ENCODE measurements at regions not wholly inside any gene's neighbourhood (a gene's known extent, or its start where the extent isn't known, plus 50 kb on each side); places are given as distances from the start of the nearest gene placed in this dataset.

GRCh38 chr19:56953470-56953869 lies 112.9 kb upstream of the PEG3 start:
- H2AFZ ChIP-seq (ENCODE audit: low read length) = no peak overlapping the region
- no peaks in the 10 kb centered on the region for H3K9me2 ChIP-seq (replicated peaks; ENCODE audit: insufficient read depth, low read length)
- no peak overlapping the region for H3K9ac ChIP-seq (ENCODE audit: low read length)
- no peaks in the 10 kb centered on the region for H3K27me3 ChIP-seq (ENCODE audit: low read length)
- no peak overlapping the region for H3K27ac ChIP-seq (ENCODE audit: low read length)
- H3K4me3 ChIP-seq (ENCODE audit: low read length) = no peak overlapping the region
- H3K4me1 ChIP-seq (ENCODE audit: low read length) = no peaks in the 10 kb centered on the region
- H3K36me3 ChIP-seq (ENCODE audit: insufficient read depth, low read length) = no peaks in the 10 kb centered on the region
- no peaks in the 10 kb centered on the region for H3K9me3 ChIP-seq (ENCODE audit: low read length)
- H3K4me2 ChIP-seq (ENCODE audit: low read depth, low read length, poor library complexity, severe bottlenecking) = no peak overlapping the region
- no peak for DNase-seq
- H3K79me2 ChIP-seq (ENCODE audit: low read length) = no peaks in the 10 kb centered on the region
- no peaks in the 10 kb centered on the region for H4K20me1 ChIP-seq (ENCODE audit: insufficient read depth, low read depth, low read length)

- H3K4me3 ChIP-seq (ENCODE audit: low read length) = no peak overlapping the region
- no peaks in the 10 kb centered on the region for H3K79me2 ChIP-seq (ENCODE audit: low read length)
- no peaks in the 10 kb centered on the region for H3K9me2 ChIP-seq (replicated peaks; ENCODE audit: insufficient read depth, low read length)
- no peaks in the 10 kb centered on the region for H4K20me1 ChIP-seq (ENCODE audit: insufficient read depth, low read depth, low read length)
- DNase-seq = no peak
- H3K27me3 ChIP-seq (ENCODE audit: low read length) = no peaks in the 10 kb centered on the region
- no peaks in the 10 kb centered on the region for H3K9me3 ChIP-seq (ENCODE audit: low read length)
- H3K36me3 ChIP-seq (ENCODE audit: insufficient read depth, low read length) = no peaks in the 10 kb centered on the region
- no peak overlapping the region for H3K9ac ChIP-seq (ENCODE audit: low read length)
- H3K4me2 ChIP-seq (ENCODE audit: low read depth, low read length, poor library complexity, severe bottlenecking) = no peak overlapping the region
- H3K4me1 ChIP-seq (ENCODE audit: low read length) = no peaks in the 10 kb centered on the region
- no peak overlapping the region for H3K27ac ChIP-seq (ENCODE audit: low read length)
- H2AFZ ChIP-seq (ENCODE audit: low read length) = no peak overlapping the region
Observed at GRCh38 chr19:56955637-56956216, 115.2 kb upstream of the PEG3 start.

GRCh38 chr19:56956503-56957226 lies 116.1 kb upstream of the PEG3 start:
- Histone ChIP-seq H4K20me1 (ENCODE audit: insufficient read depth, low read depth, low read length) (no peaks in the 10 kb centered on the region), H3K9me3 (ENCODE audit: low read length) (no peaks in the 10 kb centered on the region), H3K27me3 (ENCODE audit: low read length) (no peaks in the 10 kb centered on the region), H3K4me3 (ENCODE audit: low read length) (no peak overlapping the region), H3K27ac (ENCODE audit: low read length) (no peak overlapping the region), H3K4me1 (ENCODE audit: low read length) (no peaks in the 10 kb centered on the region), H3K4me2 (ENCODE audit: low read depth, low read length, poor library complexity, severe bottlenecking) (no peak overlapping the region), H3K9ac (ENCODE audit: low read length) (no peak overlapping the region), H3K36me3 (ENCODE audit: insufficient read depth, low read length) (no peaks in the 10 kb centered on the region), H3K9me2 (replicated peaks; ENCODE audit: insufficient read depth, low read length) (no peaks in the 10 kb centered on the region), H2AFZ (ENCODE audit: low read length) (no peak overlapping the region), H3K79me2 (ENCODE audit: low read length) (no peaks in the 10 kb centered on the region)
- no peak for DNase-seq

DNA sequence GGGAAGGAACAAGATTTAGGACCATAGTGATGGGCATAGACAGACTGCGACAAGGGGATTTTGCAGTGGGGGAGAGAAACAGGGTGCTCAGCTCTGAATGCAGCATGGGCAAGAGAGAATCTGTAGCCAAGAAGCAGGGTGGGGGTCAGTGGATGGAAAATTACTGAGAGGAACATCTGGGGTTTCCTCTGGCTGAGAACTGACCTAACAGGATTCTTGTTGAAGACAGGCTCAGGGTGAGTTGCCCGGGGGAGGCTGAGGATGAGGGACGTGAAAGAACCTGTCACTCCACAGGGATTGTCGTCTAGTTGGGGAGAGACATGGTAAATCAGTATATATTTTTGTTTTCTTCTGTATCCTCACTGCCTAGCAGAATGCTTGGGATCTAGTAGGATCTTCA lies 118.7 kb upstream of the PEG3 start:
- Histone ChIP-seq H3K9ac (ENCODE audit: low read length) (no peak overlapping the region), H3K9me3 (ENCODE audit: low read length) (no peaks in the 10 kb centered on the region), H3K9me2 (replicated peaks; ENCODE audit: insufficient read depth, low read length) (no peaks in the 10 kb centered on the region), H2AFZ (ENCODE audit: low read length) (no peak overlapping the region), H4K20me1 (ENCODE audit: insufficient read depth, low read depth, low read length) (no peaks in the 10 kb centered on the region), H3K79me2 (ENCODE audit: low read length) (no peaks in the 10 kb centered on the region), H3K4me1 (ENCODE audit: low read length) (no peaks in the 10 kb centered on the region), H3K4me2 (ENCODE audit: low read depth, low read length, poor library complexity, severe bottlenecking) (no peak overlapping the region), H3K27ac (ENCODE audit: low read length) (no peak overlapping the region), H3K27me3 (ENCODE audit: low read length) (no peaks in the 10 kb centered on the region), H3K4me3 (ENCODE audit: low read length) (no peak overlapping the region), H3K36me3 (ENCODE audit: insufficient read depth, low read length) (no peaks in the 10 kb centered on the region)
- DNase-seq = no peak

DNA sequence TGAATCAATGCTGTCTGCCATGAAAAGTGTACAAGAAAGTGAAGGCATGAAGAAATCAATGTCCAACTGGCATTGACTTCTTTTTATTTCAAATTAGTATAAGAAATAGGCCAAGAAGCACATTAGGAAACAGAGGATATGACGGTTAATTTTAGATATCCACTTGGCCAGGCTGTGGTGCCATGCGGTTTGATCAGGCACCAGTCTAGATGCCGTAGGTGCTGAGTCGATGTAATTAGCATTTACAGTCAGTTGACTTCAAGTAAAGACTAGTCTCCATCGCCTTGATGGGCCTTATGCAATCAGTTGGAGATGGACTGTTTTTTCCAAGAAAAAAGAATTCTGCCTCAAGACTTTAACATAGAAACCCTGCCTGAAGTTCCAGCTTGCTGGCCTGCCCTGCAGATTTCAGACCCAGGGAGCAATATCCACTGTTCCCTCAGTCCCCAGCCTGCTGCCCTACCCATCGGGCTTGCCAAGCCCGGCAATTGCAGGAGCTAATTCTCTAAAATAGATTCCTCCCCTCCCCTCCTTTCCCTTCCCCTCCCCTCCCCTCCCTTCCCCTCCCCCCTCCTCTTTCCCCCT lies 120.5 kb upstream of the PEG3 start:
- Histone ChIP-seq H3K4me1 (ENCODE audit: low read length) (no peaks in the 10 kb centered on the region), H3K9me2 (replicated peaks; ENCODE audit: insufficient read depth, low read length) (no peaks in the 10 kb centered on the region), H3K36me3 (ENCODE audit: insufficient read depth, low read length) (no peaks in the 10 kb centered on the region), H3K4me2 (ENCODE audit: low read depth, low read length, poor library complexity, severe bottlenecking) (no peak overlapping the region), H3K9ac (ENCODE audit: low read length) (no peak overlapping the region), H3K27me3 (ENCODE audit: low read length) (no peaks in the 10 kb centered on the region), H3K9me3 (ENCODE audit: low read length) (no peaks in the 10 kb centered on the region), H4K20me1 (ENCODE audit: insufficient read depth, low read depth, low read length) (no peaks in the 10 kb centered on the region), H3K27ac (ENCODE audit: low read length) (no peak overlapping the region), H3K79me2 (ENCODE audit: low read length) (no peaks in the 10 kb centered on the region), H2AFZ (ENCODE audit: low read length) (no peak overlapping the region), H3K4me3 (ENCODE audit: low read length) (no peak overlapping the region)
- no peak for DNase-seq

- no peak for DNase-seq
- Histone ChIP-seq H3K4me3 (ENCODE audit: low read length) (no peak overlapping the region), H3K36me3 (ENCODE audit: insufficient read depth, low read length) (no peaks in the 10 kb centered on the region), H3K9me3 (ENCODE audit: low read length) (no peaks in the 10 kb centered on the region), H3K79me2 (ENCODE audit: low read length) (no peaks in the 10 kb centered on the region), H3K27ac (ENCODE audit: low read length) (no peak overlapping the region), H3K4me2 (ENCODE audit: low read depth, low read length, poor library complexity, severe bottlenecking) (no peak overlapping the region), H3K9ac (ENCODE audit: low read length) (no peak overlapping the region), H3K9me2 (replicated peaks; ENCODE audit: insufficient read depth, low read length) (no peaks in the 10 kb centered on the region), H2AFZ (ENCODE audit: low read length) (no peak overlapping the region), H4K20me1 (ENCODE audit: insufficient read depth, low read depth, low read length) (no peaks in the 10 kb centered on the region), H3K27me3 (ENCODE audit: low read length) (no peaks in the 10 kb centered on the region), H3K4me1 (ENCODE audit: low read length) (no peaks in the 10 kb centered on the region)
Observed at GRCh38 chr19:56964410-56964920, 123.9 kb upstream of the PEG3 start.

GRCh38 chr19:56966225-56966696 lies 125.7 kb upstream of the PEG3 start:
- Histone ChIP-seq H3K27me3 (ENCODE audit: low read length) (no peaks in the 10 kb centered on the region), H2AFZ (ENCODE audit: low read length) (no peak overlapping the region), H3K4me1 (ENCODE audit: low read length) (no peaks in the 10 kb centered on the region), H3K4me3 (ENCODE audit: low read length) (no peak overlapping the region), H3K4me2 (ENCODE audit: low read depth, low read length, poor library complexity, severe bottlenecking) (no peak overlapping the region), H3K79me2 (ENCODE audit: low read length) (no peaks in the 10 kb centered on the region), H3K36me3 (ENCODE audit: insufficient read depth, low read length) (no peaks in the 10 kb centered on the region), H3K27ac (ENCODE audit: low read length) (no peak overlapping the region), H3K9ac (ENCODE audit: low read length) (no peak overlapping the region), H3K9me2 (replicated peaks; ENCODE audit: insufficient read depth, low read length) (no peaks in the 10 kb centered on the region), H4K20me1 (ENCODE audit: insufficient read depth, low read depth, low read length) (no peaks in the 10 kb centered on the region), H3K9me3 (ENCODE audit: low read length) (no peaks in the 10 kb centered on the region)
- DNase-seq = no peak

DNA sequence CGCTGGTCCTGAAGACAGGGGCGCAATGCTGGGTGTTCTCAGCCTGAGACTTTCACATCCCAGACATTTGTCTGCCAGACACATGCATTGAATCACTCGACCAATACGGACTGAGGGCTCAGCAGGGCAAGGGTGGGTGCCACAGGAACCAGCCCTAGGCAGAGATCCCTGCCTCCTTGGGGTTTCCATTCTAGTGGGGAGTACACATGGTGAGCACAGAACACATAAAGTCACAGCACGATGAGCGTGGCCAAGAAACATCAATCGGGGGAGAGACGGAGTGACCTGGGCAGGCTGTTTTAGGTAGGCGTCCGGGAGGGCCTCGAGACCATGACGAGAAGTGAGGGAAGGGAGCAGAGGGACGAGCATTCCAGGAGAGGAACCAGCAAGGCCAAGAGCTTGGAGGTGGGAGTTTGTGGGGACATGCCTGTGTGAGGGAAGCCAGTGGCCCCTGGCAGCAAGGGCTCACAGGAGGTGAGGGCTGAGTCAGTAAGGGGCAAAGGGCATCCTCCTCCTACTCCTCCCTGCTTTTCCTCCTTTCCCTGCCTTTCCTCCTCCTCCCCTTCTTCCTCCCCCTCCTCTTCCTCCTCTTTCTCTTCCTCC lies 126.3 kb upstream of the PEG3 start:
- no peak for DNase-seq
- H4K20me1 ChIP-seq (ENCODE audit: insufficient read depth, low read depth, low read length) = no peaks in the 10 kb centered on the region
- no peaks in the 10 kb centered on the region for H3K36me3 ChIP-seq (ENCODE audit: insufficient read depth, low read length)
- H3K9ac ChIP-seq (ENCODE audit: low read length) = no peak overlapping the region
- H3K9me3 ChIP-seq (ENCODE audit: low read length) = no peaks in the 10 kb centered on the region
- no peaks in the 10 kb centered on the region for H3K4me1 ChIP-seq (ENCODE audit: low read length)
- no peaks in the 10 kb centered on the region for H3K9me2 ChIP-seq (replicated peaks; ENCODE audit: insufficient read depth, low read length)
- H3K27ac ChIP-seq (ENCODE audit: low read length) = no peak overlapping the region
- H3K27me3 ChIP-seq (ENCODE audit: low read length) = no peaks in the 10 kb centered on the region
- H3K4me3 ChIP-seq (ENCODE audit: low read length) = no peak overlapping the region
- no peak overlapping the region for H2AFZ ChIP-seq (ENCODE audit: low read length)
- H3K79me2 ChIP-seq (ENCODE audit: low read length) = no peaks in the 10 kb centered on the region
- no peak overlapping the region for H3K4me2 ChIP-seq (ENCODE audit: low read depth, low read length, poor library complexity, severe bottlenecking)
